ENCODE measurements at regions not wholly inside any gene's neighbourhood (a gene's known extent, or its start where the extent isn't known, plus 50 kb on each side); places are given as distances from the start of the nearest gene placed in this dataset.

DNA sequence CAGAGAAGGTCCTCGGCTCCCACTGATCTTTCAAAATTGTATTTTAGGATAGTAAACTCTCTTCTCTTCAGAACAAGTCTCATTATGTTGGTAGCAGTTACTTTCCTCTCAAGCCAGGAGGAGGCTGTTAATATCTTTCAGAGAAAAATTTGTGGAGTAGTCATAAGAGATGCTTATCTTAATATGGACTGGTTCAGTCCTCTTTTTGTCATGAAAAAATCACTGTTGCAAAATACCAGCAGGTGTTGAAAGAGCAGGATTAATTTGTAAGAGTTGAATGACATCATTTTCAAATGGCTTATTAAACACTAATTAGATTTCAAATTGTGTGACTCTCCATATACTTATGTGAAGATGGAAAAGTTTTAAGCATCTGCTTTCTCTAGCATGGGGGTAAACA, 662.5 kb downstream of the POM121L12 start:
- TF ChIP-seq, protein P1, sequence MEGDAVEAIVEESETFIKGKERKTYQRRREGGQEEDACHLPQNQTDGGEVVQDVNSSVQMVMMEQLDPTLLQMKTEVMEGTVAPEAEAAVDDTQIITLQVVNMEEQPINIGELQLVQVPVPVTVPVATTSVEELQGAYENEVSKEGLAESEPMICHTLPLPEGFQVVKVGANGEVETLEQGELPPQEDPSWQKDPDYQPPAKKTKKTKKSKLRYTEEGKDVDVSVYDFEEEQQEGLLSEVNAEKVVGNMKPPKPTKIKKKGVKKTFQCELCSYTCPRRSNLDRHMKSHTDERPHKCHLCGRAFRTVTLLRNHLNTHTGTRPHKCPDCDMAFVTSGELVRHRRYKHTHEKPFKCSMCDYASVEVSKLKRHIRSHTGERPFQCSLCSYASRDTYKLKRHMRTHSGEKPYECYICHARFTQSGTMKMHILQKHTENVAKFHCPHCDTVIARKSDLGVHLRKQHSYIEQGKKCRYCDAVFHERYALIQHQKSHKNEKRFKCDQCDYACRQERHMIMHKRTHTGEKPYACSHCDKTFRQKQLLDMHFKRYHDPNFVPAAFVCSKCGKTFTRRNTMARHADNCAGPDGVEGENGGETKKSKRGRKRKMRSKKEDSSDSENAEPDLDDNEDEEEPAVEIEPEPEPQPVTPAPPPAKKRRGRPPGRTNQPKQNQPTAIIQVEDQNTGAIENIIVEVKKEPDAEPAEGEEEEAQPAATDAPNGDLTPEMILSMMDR (IDR thresholded peaks at IDR 0.05), result no peak
- no peak for TF ChIP-seq POLR2A (IDR thresholded peaks at IDR 0.05)
